ENCODE measurements at regions not wholly inside any gene's neighbourhood (a gene's known extent, or its start where the extent isn't known, plus 50 kb on each side); places are given as distances from the start of the nearest gene placed in this dataset.

DNA sequence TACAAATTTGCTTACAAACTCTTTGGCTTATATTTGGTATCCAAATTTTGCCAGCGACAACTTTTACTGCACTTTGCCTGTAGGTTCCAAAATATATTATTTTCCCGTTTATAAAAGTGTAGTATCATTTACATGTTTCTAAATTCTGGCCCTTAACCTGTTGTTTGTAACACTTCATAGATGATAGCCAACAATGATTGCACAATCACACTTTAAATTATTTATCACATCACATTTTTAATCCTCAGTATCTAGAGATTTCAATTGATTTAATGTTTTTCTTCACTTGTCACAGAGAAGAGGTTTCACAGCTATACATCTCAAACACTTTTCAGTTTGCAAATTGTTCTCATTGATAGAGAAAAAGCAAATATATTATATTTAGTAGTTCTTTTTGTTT lies 1151.2 kb upstream of the EYS start:
- no peak overlapping the region for H3K27ac ChIP-seq
- H2AFZ ChIP-seq: no peak overlapping the region
- H3K36me3 ChIP-seq (ENCODE audit: control insufficient read depth, insufficient read depth, low read length): no peaks in the 10 kb centered on the region
- H3K79me2 ChIP-seq: no peaks in the 10 kb centered on the region
- H3K27me3 ChIP-seq (ENCODE audit: control insufficient read depth, insufficient read depth, low read length): no peaks in the 10 kb centered on the region
- H3K9me3 ChIP-seq (ENCODE audit: control insufficient read depth, low read length): no peaks in the 10 kb centered on the region
- no peaks in the 10 kb centered on the region for H3K4me1 ChIP-seq
- H3K4me3 ChIP-seq (ENCODE audit: low read depth, low read length): no peak overlapping the region
- no peak overlapping the region for H3K9ac ChIP-seq
- TF ChIP-seq, protein P1, sequence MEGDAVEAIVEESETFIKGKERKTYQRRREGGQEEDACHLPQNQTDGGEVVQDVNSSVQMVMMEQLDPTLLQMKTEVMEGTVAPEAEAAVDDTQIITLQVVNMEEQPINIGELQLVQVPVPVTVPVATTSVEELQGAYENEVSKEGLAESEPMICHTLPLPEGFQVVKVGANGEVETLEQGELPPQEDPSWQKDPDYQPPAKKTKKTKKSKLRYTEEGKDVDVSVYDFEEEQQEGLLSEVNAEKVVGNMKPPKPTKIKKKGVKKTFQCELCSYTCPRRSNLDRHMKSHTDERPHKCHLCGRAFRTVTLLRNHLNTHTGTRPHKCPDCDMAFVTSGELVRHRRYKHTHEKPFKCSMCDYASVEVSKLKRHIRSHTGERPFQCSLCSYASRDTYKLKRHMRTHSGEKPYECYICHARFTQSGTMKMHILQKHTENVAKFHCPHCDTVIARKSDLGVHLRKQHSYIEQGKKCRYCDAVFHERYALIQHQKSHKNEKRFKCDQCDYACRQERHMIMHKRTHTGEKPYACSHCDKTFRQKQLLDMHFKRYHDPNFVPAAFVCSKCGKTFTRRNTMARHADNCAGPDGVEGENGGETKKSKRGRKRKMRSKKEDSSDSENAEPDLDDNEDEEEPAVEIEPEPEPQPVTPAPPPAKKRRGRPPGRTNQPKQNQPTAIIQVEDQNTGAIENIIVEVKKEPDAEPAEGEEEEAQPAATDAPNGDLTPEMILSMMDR (IDR thresholded peaks at IDR 0.05): no peak
- H3K4me2 ChIP-seq (ENCODE audit: low read length): no peak overlapping the region

DNA sequence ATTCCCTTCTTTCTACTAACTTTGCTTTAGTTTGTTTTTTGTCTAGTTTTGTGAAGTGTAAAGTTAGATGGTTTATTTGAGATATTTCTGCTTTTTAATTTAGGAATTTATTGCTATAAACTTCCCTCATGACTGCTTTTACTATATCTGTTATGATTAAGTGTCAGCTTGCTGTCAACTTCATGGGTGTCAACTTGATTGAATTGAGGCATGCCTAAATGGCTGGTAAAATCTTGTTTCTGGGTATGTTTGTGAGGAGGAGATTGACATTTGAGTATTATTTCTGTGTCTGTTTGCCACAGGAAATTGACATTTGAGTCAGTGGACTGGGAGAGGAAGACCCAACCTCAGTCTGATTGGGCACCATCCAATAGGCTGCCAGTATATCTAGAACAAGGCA lies 1147.0 kb upstream of the EYS start:
- Histone ChIP-seq H2AFZ (no peak overlapping the region), H3K79me2 (no peaks in the 10 kb centered on the region), H3K4me1 (no peaks in the 10 kb centered on the region), H3K27me3 (ENCODE audit: control insufficient read depth, insufficient read depth, low read length) (no peaks in the 10 kb centered on the region), H3K4me2 (ENCODE audit: low read length) (no peak overlapping the region), H3K9me3 (ENCODE audit: control insufficient read depth, low read length) (no peaks in the 10 kb centered on the region), H3K36me3 (ENCODE audit: control insufficient read depth, insufficient read depth, low read length) (no peaks in the 10 kb centered on the region), H3K27ac (no peak overlapping the region), H3K9ac (no peak overlapping the region), H3K4me3 (ENCODE audit: low read depth, low read length) (no peak overlapping the region)
- TF ChIP-seq, protein P1 (IDR thresholded peaks at IDR 0.05): no peak

- H3K36me3 ChIP-seq (ENCODE audit: control insufficient read depth, insufficient read depth, low read length): no peaks in the 10 kb centered on the region
- no peaks in the 10 kb centered on the region for H3K79me2 ChIP-seq
These were observed 1144.9 kb upstream of the EYS start for GRCh38 chr6:66851930-66852329.

DNA sequence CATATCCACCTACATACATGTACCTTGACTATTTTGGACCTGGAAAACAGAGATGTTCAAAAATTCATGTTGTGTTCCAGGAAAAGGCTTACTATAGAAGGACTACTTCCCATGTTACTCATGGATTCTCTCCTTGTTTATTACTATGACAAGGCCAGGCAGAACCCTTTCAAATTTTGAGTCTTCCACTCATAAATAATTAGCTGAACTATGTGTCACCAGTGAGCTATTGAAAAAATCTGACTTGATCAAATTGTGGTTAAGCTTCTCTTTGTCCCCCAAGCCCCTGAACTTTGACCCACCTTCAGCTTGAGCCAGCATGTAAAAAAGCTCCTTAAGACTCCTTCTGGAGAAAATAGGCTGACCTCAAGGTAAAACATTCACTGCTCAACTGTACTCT lies 1142.8 kb upstream of the EYS start:
- H3K27me3 ChIP-seq (ENCODE audit: control insufficient read depth, insufficient read depth, low read length): no peaks in the 10 kb centered on the region
- H3K36me3 ChIP-seq (ENCODE audit: control insufficient read depth, insufficient read depth, low read length): no peaks in the 10 kb centered on the region
- H3K79me2 ChIP-seq: no peaks in the 10 kb centered on the region
- no peaks in the 10 kb centered on the region for H3K9me3 ChIP-seq (ENCODE audit: control insufficient read depth, low read length)
- TF ChIP-seq, protein P1 (IDR thresholded peaks at IDR 0.05): no peak
- no peak overlapping the region for H3K4me2 ChIP-seq (ENCODE audit: low read length)
- no peak overlapping the region for H3K9ac ChIP-seq
- H3K4me3 ChIP-seq (ENCODE audit: low read depth, low read length): no peak overlapping the region
- no peaks in the 10 kb centered on the region for H3K4me1 ChIP-seq
- no peak overlapping the region for H3K27ac ChIP-seq
- H2AFZ ChIP-seq: no peak overlapping the region

More at GRCh38 chr6:66851930-66852329, 1144.9 kb upstream of the EYS start:
- H3K27ac ChIP-seq: no peak overlapping the region
- H3K27me3 ChIP-seq (ENCODE audit: control insufficient read depth, insufficient read depth, low read length): no peaks in the 10 kb centered on the region
- TF ChIP-seq, protein P1 (IDR thresholded peaks at IDR 0.05): no peak
- no peak overlapping the region for H3K4me3 ChIP-seq (ENCODE audit: low read depth, low read length)
- no peak overlapping the region for H3K4me2 ChIP-seq (ENCODE audit: low read length)
- H2AFZ ChIP-seq: no peak overlapping the region
- H3K9me3 ChIP-seq (ENCODE audit: control insufficient read depth, low read length): no peaks in the 10 kb centered on the region
- no peaks in the 10 kb centered on the region for H3K4me1 ChIP-seq
- no peak overlapping the region for H3K9ac ChIP-seq

- H2AFZ ChIP-seq: no peak overlapping the region
- no peak overlapping the region for H3K4me2 ChIP-seq (ENCODE audit: low read length)
- no peaks in the 10 kb centered on the region for H3K4me1 ChIP-seq
- no peak overlapping the region for H3K4me3 ChIP-seq (ENCODE audit: low read depth, low read length)
- TF ChIP-seq, protein P1 (IDR thresholded peaks at IDR 0.05): no peak
- H3K36me3 ChIP-seq (ENCODE audit: control insufficient read depth, insufficient read depth, low read length): no peaks in the 10 kb centered on the region
- H3K27me3 ChIP-seq (ENCODE audit: control insufficient read depth, insufficient read depth, low read length): no peaks in the 10 kb centered on the region
- no peak overlapping the region for H3K27ac ChIP-seq
- no peak overlapping the region for H3K9ac ChIP-seq
- H3K9me3 ChIP-seq (ENCODE audit: control insufficient read depth, low read length): no peaks in the 10 kb centered on the region
- H3K79me2 ChIP-seq: no peaks in the 10 kb centered on the region
These were observed 1141.4 kb upstream of the EYS start for GRCh38 chr6:66848244-66848953.
